ENCODE measurements at regions not wholly inside any gene's neighbourhood (a gene's known extent, or its start where the extent isn't known, plus 50 kb on each side); places are given as distances from the start of the nearest gene placed in this dataset.

GRCh38 chr3:72145506-72146380 is 360.8 kb upstream of the PROK2 start:
- Histone ChIP-seq H2AFZ (ENCODE audit: low read depth) (no peak overlapping the region), H3K36me3 (replicated peaks in 1 of 2; ENCODE audit: control insufficient read depth in 1 of 2, insufficient read depth in 2 of 2, low read length in 1 of 2) (no peaks in the 10 kb centered on the region), H3K79me2 (ENCODE audit: insufficient read depth) (no peaks in the 10 kb centered on the region), H3K4me3 (ENCODE audit: low read depth in 2 of 2, low read length in 1 of 2) (no peak overlapping the region), H4K20me1 (ENCODE audit: insufficient read depth) (no peaks in the 10 kb centered on the region), H3K27me3 (ENCODE audit: insufficient read depth) (no peaks in the 10 kb centered on the region; the same call in 1 of the 2 replicates), H3K27ac (ENCODE audit: low read depth in 2 of 2, low read length in 1 of 2) (no peak overlapping the region), H3F3A (replicated peaks; ENCODE audit: insufficient read depth) (no peaks in the 10 kb centered on the region), H3K9me3 (no peaks in the 10 kb centered on the region), H3K4me2 (no peak overlapping the region), H3K4me1 (ENCODE audit: control insufficient read depth in 1 of 2, insufficient read depth in 2 of 2, low read depth in 1 of 2, low read length in 1 of 2) (peaks cover 0 to 15% of the 10 kb centered on the region in 2 experiments; a peak in 1 of 4 replicates), H3K9ac (no peak overlapping the region), H3K9me2 (no peaks in the 10 kb centered on the region)
- DNase-seq = peak; percentile 56
- WGBS (ENCODE audit: low lambda C conversion rate) = 67% methylated on average over 8 of the region's 12 CpGs
- POLR2A ChIA-PET = no interaction called here
- CTCF ChIA-PET = no interaction called here
- TF ChIP-seq CHD2 (IDR thresholded peaks at IDR 0.05; ENCODE audit: low read length, partially characterized antibody) (no peak), NFIC (IDR thresholded peaks at IDR 0.05; ENCODE audit: borderline replicate concordance) (no peak), CTCF (IDR thresholded peaks at IDR 0.05) (no peak), REST (IDR thresholded peaks at IDR 0.05; ENCODE audit: low read depth, low read length) (no peak), RAD21 (IDR thresholded peaks at IDR 0.05; ENCODE audit: low read length) (no peak), IRF3 (IDR thresholded peaks at IDR 0.05; ENCODE audit: low read depth, low read length) (no peak), TEAD4 (IDR thresholded peaks at IDR 0.05; ENCODE audit: borderline replicate concordance, insufficient read depth) (no peak), EP300 (IDR thresholded peaks at IDR 0.05; ENCODE audit: borderline replicate concordance in 1 of 2, low read depth in 1 of 2, low read length in 1 of 2) (no peak), USF2 (IDR thresholded peaks at IDR 0.05; ENCODE audit: borderline replicate concordance, low read depth, low read length) (no peak), PBX3 (IDR thresholded peaks at IDR 0.05) (no peak), MXI1 (IDR thresholded peaks at IDR 0.05; ENCODE audit: low read depth, low read length) (no peak), EZH2phosphoT487 (IDR thresholded peaks at IDR 0.05; ENCODE audit: borderline replicate concordance, low read depth) (no peak), USF1 (IDR thresholded peaks at IDR 0.05; ENCODE audit: borderline replicate concordance, low read depth) (no peak), RXRA (IDR thresholded peaks at IDR 0.05; ENCODE audit: borderline replicate concordance, low read depth) (no peak), FOSL2 (IDR thresholded peaks at IDR 0.05; ENCODE audit: borderline replicate concordance, low read depth) (no peak), POLR2AphosphoS5 (IDR thresholded peaks at IDR 0.05; ENCODE audit: low read depth, low read length) (no peak), TAF1 (IDR thresholded peaks at IDR 0.05; ENCODE audit: borderline replicate concordance, low read depth, low read length) (no peak), TCF12 (IDR thresholded peaks at IDR 0.05) (no peak), SIN3A (IDR thresholded peaks at IDR 0.05; ENCODE audit: borderline replicate concordance, low read depth, low read length) (no peak), ELF1 (IDR thresholded peaks at IDR 0.05) (no peak)
